Caco-2 (cell line): ENCODE measurements at regions not wholly inside any gene's neighbourhood (a gene's known extent, or its start where the extent isn't known, plus 50 kb on each side); places are given as distances from the start of the nearest gene placed in this dataset.

Experiments used
- BruUV-seq: library from RNA; stranded (reverse); fragments of 400-500 nt; replicated peaks from 2 replicates; lab custom pipeline; 2021; lab: Mats Ljungman, UMichigan
- CTCF ChIA-PET: fragments of 300-600 bp; sonication (Branson Sonifier 250); formaldehyde crosslinking; loops from one replicate; lab custom pipeline; 2022; ENCODE audit warnings: antibody characterized with exemption; lab: Charles Lee
- POLR2A ChIA-PET: fragments of 300-600 bp; sonication (Branson Sonifier 250); formaldehyde crosslinking; loops from one replicate; lab custom pipeline; 2022; ENCODE audit warnings: antibody characterized with exemption; lab: Charles Lee
- DNase-seq, 2 experiments: peaks; one replicate each; pipeline versions ENCODE4 v3.0.0 to v3.0.0-alpha.2; 2020 to 2022
- H3K27me3 ChIP-seq: replicated peaks from 2 replicates; pipeline ENCODE4 v1.6.0; 2011; ENCODE audit warnings: low read length; ENCODE audit not compliant: control insufficient read depth, insufficient read depth
- H3K36me3 ChIP-seq: 2 replicates; pipeline ENCODE4 v1.5.1; 2011; ENCODE audit warnings: low read length; ENCODE audit not compliant: control insufficient read depth, insufficient read depth
- H3K4me1 ChIP-seq: fragments of 250-450 bp; sonication (Bioruptor Pico); 2 replicates; pipeline ENCODE4 v1.5.1; 2020; ENCODE audit warnings: mild to moderate bottlenecking
- H3K4me3 ChIP-seq: 2 replicates; pipeline ENCODE4 v1.5.1; 2011; ENCODE audit warnings: low read depth, mild to moderate bottlenecking, control low read depth, low read length
- H3K9me3 ChIP-seq: fragments of 250-450 bp; sonication (Bioruptor Pico); 2 replicates; pipeline ENCODE4 v1.5.1; 2020; ENCODE audit warnings: mild to moderate bottlenecking, moderate library complexity
- H3K27ac Mint-ChIP-seq: one replicate; pipeline ENCODE4 v1.8.0; 2022; ENCODE audit warnings: mixed read lengths; ENCODE audit not compliant: unreplicated experiment
- H3K27me3 Mint-ChIP-seq: one replicate; pipeline ENCODE4 v1.8.0; 2022; ENCODE audit warnings: mixed read lengths; ENCODE audit not compliant: insufficient read depth, unreplicated experiment
- H3K36me3 Mint-ChIP-seq: one replicate; pipeline ENCODE4 v1.8.0; 2022; ENCODE audit warnings: mild to moderate bottlenecking, mixed read lengths; ENCODE audit not compliant: insufficient read depth, unreplicated experiment
- H3K4me1 Mint-ChIP-seq: one replicate; pipeline ENCODE4 v1.8.0; 2022; ENCODE audit warnings: low read depth, mixed read lengths; ENCODE audit not compliant: unreplicated experiment
- H3K4me3 Mint-ChIP-seq: one replicate; pipeline ENCODE4 v1.8.0; 2022; ENCODE audit warnings: mild to moderate bottlenecking, moderate library complexity, mixed read lengths; ENCODE audit not compliant: unreplicated experiment
- H3K9me3 Mint-ChIP-seq: one replicate; pipeline ENCODE4 v1.8.0; 2022; ENCODE audit warnings: mixed read lengths; ENCODE audit not compliant: unreplicated experiment
- CTCF ChIP-seq, 2 experiments: fragments of 200-600 bp in 1 of 2; IDR thresholded peaks; 1 replicate in 1 of 2; 2 replicates in 1 of 2; pipeline versions ENCODE4 v1.5.1 to v1.8.0; 2011 to 2022; ENCODE audit warnings: antibody characterized with exemption in 1 of 2, control low read depth in 1 of 2, inconsistent platforms in 1 of 2, low read depth in 1 of 2, low read length in 1 of 2, mild to moderate bottlenecking in 1 of 2, moderate library complexity in 1 of 2; ENCODE audit not compliant: insufficient read depth in 1 of 2, severe bottlenecking in 1 of 2, unreplicated experiment in 1 of 2
- intact Hi-C: fragments of 100-400 bp; cut with micrococcal nuclease; formaldehyde crosslinking; loops from one replicate; pipeline ENCODE4 v1.10.0; 2022; ENCODE audit not compliant: unreplicated experiment

- no peak for DNase-seq
- Histone ChIP-seq H3K4me1 (no peaks in the 10 kb centered on the region), H3K36me3 (no peaks in the 10 kb centered on the region), H3K4me3 (no peak overlapping the region), H3K9me3 (peaks cover 5% of the 10 kb centered on the region), H3K27me3 (no peaks in the 10 kb centered on the region)
- intact Hi-C loops: no loop called here
- no peak for TF ChIP-seq CTCF (IDR thresholded peaks at IDR 0.05; ENCODE audit: insufficient read depth in 1 of 2, low read depth in 1 of 2, low read length in 1 of 2, severe bottlenecking in 1 of 2, unreplicated experiment in 1 of 2)
- no TSS peak for BruUV-seq
- H3K4me1 Mint-ChIP-seq: no peaks in the 10 kb centered on the region
- ChIA-PET POLR2A (no interaction called here), CTCF (no interaction called here)
- H3K27ac Mint-ChIP-seq: no peak overlapping the region
- H3K27me3 Mint-ChIP-seq: peaks cover 3% of the 10 kb centered on the region
- H3K36me3 Mint-ChIP-seq: no peaks in the 10 kb centered on the region
- H3K9me3 Mint-ChIP-seq: no peaks in the 10 kb centered on the region
- no peak overlapping the region for H3K4me3 Mint-ChIP-seq
These were observed 133.3 kb downstream of the TFAP2C start for GRCh38 chr20:56762401-56762800.

GRCh38 chr20:56762829-56763228 is 133.7 kb downstream of the TFAP2C start:
- no peak for TF ChIP-seq CTCF (IDR thresholded peaks at IDR 0.05; ENCODE audit: insufficient read depth in 1 of 2, low read depth in 1 of 2, low read length in 1 of 2, severe bottlenecking in 1 of 2, unreplicated experiment in 1 of 2)
- Histone ChIP-seq H3K4me3 (no peak overlapping the region), H3K36me3 (no peaks in the 10 kb centered on the region), H3K9me3 (peaks cover under 1% of the 10 kb centered on the region; the same call in 1 of the 2 replicates), H3K27me3 (no peaks in the 10 kb centered on the region), H3K4me1 (no peaks in the 10 kb centered on the region)
- CTCF ChIA-PET: no interaction called here
- no peaks in the 10 kb centered on the region for H3K36me3 Mint-ChIP-seq
- DNase-seq: no peak
- H3K4me1 Mint-ChIP-seq: no peaks in the 10 kb centered on the region
- H3K9me3 Mint-ChIP-seq: no peaks in the 10 kb centered on the region
- BruUV-seq: no TSS peak
- POLR2A ChIA-PET: no interaction called here
- no peak overlapping the region for H3K4me3 Mint-ChIP-seq
- no peak overlapping the region for H3K27ac Mint-ChIP-seq
- intact Hi-C loops: no loop called here
- H3K27me3 Mint-ChIP-seq: no peaks in the 10 kb centered on the region

DNA sequence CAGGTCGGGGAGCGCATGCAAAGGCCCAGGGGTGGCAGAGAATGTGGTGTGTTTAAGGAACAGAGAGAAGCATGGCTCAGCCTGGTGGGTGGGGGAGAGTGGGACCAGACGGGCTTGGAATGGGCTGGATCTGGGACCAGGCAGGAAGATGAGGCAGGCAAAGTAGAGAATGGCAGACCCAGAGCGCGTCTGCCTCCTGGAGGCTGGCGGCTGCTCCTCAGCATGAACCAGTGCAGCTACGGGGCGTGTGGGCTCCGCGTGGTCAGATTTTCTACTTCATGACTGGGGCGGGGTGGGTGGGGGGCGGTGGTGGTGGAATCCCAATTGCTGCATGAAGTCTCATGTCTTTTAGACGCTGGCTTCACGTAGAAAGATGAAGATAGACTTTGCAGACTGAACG is 135.6 kb downstream of the TFAP2C start:
- DNase-seq: no peak
- no peak overlapping the region for H3K4me3 Mint-ChIP-seq
- ChIA-PET POLR2A (no interaction called here), CTCF (no interaction called here)
- H3K4me1 Mint-ChIP-seq: no peaks in the 10 kb centered on the region
- no peaks in the 10 kb centered on the region for H3K9me3 Mint-ChIP-seq
- intact Hi-C loops: no loop called here
- Histone ChIP-seq H3K27me3 (no peaks in the 10 kb centered on the region), H3K4me3 (no peak overlapping the region), H3K36me3 (no peaks in the 10 kb centered on the region), H3K9me3 (no peaks in the 10 kb centered on the region; the same call in 1 of the 2 replicates), H3K4me1 (no peaks in the 10 kb centered on the region)
- TF ChIP-seq CTCF (IDR thresholded peaks at IDR 0.05; ENCODE audit: insufficient read depth in 1 of 2, low read depth in 1 of 2, low read length in 1 of 2, severe bottlenecking in 1 of 2, unreplicated experiment in 1 of 2): no peak
- H3K27me3 Mint-ChIP-seq: no peaks in the 10 kb centered on the region
- H3K36me3 Mint-ChIP-seq: no peaks in the 10 kb centered on the region
- no TSS peak for BruUV-seq
- no peak overlapping the region for H3K27ac Mint-ChIP-seq
